Neural progenitor cell (in vitro differentiated cells): ENCODE measurements at regions not wholly inside any gene's neighbourhood (a gene's known extent, or its start where the extent isn't known, plus 50 kb on each side); places are given as distances from the start of the nearest gene placed in this dataset.

Experiments used
- EZH2 ChIP-seq: fragments of 200-600 bp; sonication (generic); IDR thresholded peaks from 2 replicates; pipeline ENCODE4 v1.6.1; 2017; ENCODE audit warnings: antibody characterized with exemption, mild to moderate bottlenecking, moderate library complexity
- EZH2phosphoT487 ChIP-seq: fragments of 200-600 bp; sonication (generic); IDR thresholded peaks from 2 replicates; pipeline ENCODE4 v1.6.1; 2017; ENCODE audit warnings: antibody characterized with exemption
- TF ChIP-seq, protein P1 (sequence below): fragments of 200-600 bp; sonication (generic); IDR thresholded peaks from 2 replicates; pipeline ENCODE4 v1.5.1; 2017; ENCODE audit warnings: antibody characterized with exemption, mild to moderate bottlenecking

- TF ChIP-seq EZH2 (no peak), EZH2phosphoT487 (no peak)
- TF ChIP-seq, protein P1, sequence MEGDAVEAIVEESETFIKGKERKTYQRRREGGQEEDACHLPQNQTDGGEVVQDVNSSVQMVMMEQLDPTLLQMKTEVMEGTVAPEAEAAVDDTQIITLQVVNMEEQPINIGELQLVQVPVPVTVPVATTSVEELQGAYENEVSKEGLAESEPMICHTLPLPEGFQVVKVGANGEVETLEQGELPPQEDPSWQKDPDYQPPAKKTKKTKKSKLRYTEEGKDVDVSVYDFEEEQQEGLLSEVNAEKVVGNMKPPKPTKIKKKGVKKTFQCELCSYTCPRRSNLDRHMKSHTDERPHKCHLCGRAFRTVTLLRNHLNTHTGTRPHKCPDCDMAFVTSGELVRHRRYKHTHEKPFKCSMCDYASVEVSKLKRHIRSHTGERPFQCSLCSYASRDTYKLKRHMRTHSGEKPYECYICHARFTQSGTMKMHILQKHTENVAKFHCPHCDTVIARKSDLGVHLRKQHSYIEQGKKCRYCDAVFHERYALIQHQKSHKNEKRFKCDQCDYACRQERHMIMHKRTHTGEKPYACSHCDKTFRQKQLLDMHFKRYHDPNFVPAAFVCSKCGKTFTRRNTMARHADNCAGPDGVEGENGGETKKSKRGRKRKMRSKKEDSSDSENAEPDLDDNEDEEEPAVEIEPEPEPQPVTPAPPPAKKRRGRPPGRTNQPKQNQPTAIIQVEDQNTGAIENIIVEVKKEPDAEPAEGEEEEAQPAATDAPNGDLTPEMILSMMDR, result peak; percentile 8
Observed at GRCh38 chr13:102947745-102948405, 102.0 kb downstream of the ERCC5 start.
